ENCODE measurements at regions not wholly inside any gene's neighbourhood (a gene's known extent, or its start where the extent isn't known, plus 50 kb on each side); places are given as distances from the start of the nearest gene placed in this dataset.
"Not testable (repeated sequence)": the region's sequence is repeated elsewhere in the genome, so short reads cannot be mapped to it uniquely, and the experiment has no call there.

GRCh38 chrY:26319488-26320202 is 697.7 kb downstream of the CDY1 start:
- not testable (repeated sequence) for TF ChIP-seq CTCF (IDR thresholded peaks at IDR 0.05); EZH2 (IDR thresholded peaks at IDR 0.05; ENCODE audit: borderline replicate concordance, insufficient read depth, low read depth, low read length, poor library complexity, severe bottlenecking)
